AG09309 (cell line): ENCODE measurements at regions not wholly inside any gene's neighbourhood (a gene's known extent, or its start where the extent isn't known, plus 50 kb on each side); places are given as distances from the start of the nearest gene placed in this dataset.

Source experiments
- DNase-seq: peaks from one replicate; pipeline ENCODE4 v3.0.0-alpha.2; 2010; ENCODE audit warnings: low read depth
- H3K4me3 ChIP-seq: 2 replicates; pipeline ENCODE4 v1.5.1; 2011; ENCODE audit warnings: mild to moderate bottlenecking, low read depth, low read length, moderate library complexity; ENCODE audit not compliant: control insufficient read depth
- CTCF ChIP-seq: IDR thresholded peaks from 2 replicates; pipeline ENCODE4 v1.5.1; 2011; ENCODE audit warnings: mild to moderate bottlenecking, low read depth, low read length, inconsistent platforms; ENCODE audit not compliant: insufficient read depth, control insufficient read depth; ENCODE audit errors: missing control alignments

GRCh38 chr2:66679442-66679841 lies 244.5 kb downstream of the MEIS1 start:
- no peak for TF ChIP-seq CTCF
- DNase-seq = no peak
- no peak overlapping the region for H3K4me3 ChIP-seq

GRCh38 chr2:66682476-66682875 lies 247.6 kb downstream of the MEIS1 start:
- no peak overlapping the region for H3K4me3 ChIP-seq
- DNase-seq = no peak
- TF ChIP-seq CTCF = no peak

GRCh38 chr2:66683064-66683463 lies 248.1 kb downstream of the MEIS1 start:
- no peak for TF ChIP-seq CTCF
- no peak for DNase-seq
- H3K4me3 ChIP-seq = no peak overlapping the region

- TF ChIP-seq CTCF = no peak
- no peak for DNase-seq
- H3K4me3 ChIP-seq = no peak overlapping the region
Measured at GRCh38 chr2:66683599-66683998, 248.7 kb downstream of the MEIS1 start.

GRCh38 chr2:66684289-66684688 lies 249.4 kb downstream of the MEIS1 start:
- H3K4me3 ChIP-seq = no peak overlapping the region
- no peak for TF ChIP-seq CTCF
- DNase-seq = no peak

- DNase-seq = no peak
- H3K4me3 ChIP-seq = no peak overlapping the region
- TF ChIP-seq CTCF = no peak
Measured at GRCh38 chr2:66686755-66687154, 251.8 kb downstream of the MEIS1 start.

GRCh38 chr2:66688951-66689350 lies 254.0 kb downstream of the MEIS1 start:
- TF ChIP-seq CTCF = no peak
- H3K4me3 ChIP-seq = no peak overlapping the region
- DNase-seq = no peak
